Gastroesophageal sphincter (tissue), 4 donors: ENCODE measurements at regions not wholly inside any gene's neighbourhood (a gene's known extent, or its start where the extent isn't known, plus 50 kb on each side); places are given as distances from the start of the nearest gene placed in this dataset.

ENCODE experiments used
- ATAC-seq: fragments of 150-250 bp; one replicate; pipeline ENCODE4 v1.9.1; 2016; ENCODE audit warnings: mild to moderate bottlenecking, moderate library complexity
- H3K27ac ChIP-seq, 4 donors: fragments of 200-600 bp; sonication (generic) in 3 of 4; 1 replicate in 3 of 4; 2 replicates in 1 of 4; pipeline ENCODE4 v1.5.1; 2016 to 2019
- H3K27me3 ChIP-seq: fragments of 200-600 bp; sonication (generic); one replicate; pipeline ENCODE4 v1.5.1; 2019
- H3K36me3 ChIP-seq, 2 donors: fragments of 200-600 bp; sonication (generic); one replicate each; pipeline ENCODE4 v1.5.1; 2019; ENCODE audit warnings: control low read depth in 1 of 2
- H3K4me1 ChIP-seq, 3 donors: fragments of 200-600 bp; sonication (generic); 1 replicate in 2 of 3; 2 replicates in 1 of 3; pipeline ENCODE4 v1.5.1; 2016 to 2019; ENCODE audit warnings: control low read depth in 2 of 3
- H3K4me3 ChIP-seq, 2 donors: fragments of 200-600 bp; sonication (generic); one replicate each; pipeline ENCODE4 v1.5.1; 2019; ENCODE audit warnings: mild to moderate bottlenecking in 1 of 2, moderate library complexity in 1 of 2
- H3K9me3 ChIP-seq, 3 donors: fragments of 200-600 bp; sonication (generic); one replicate each; pipeline ENCODE4 v1.5.1; 2017 to 2019; ENCODE audit warnings: control low read depth in 2 of 3
- EP300 ChIP-seq: sonication (generic); formaldehyde crosslinking; IDR thresholded peaks from one replicate; pipeline ENCODE4 v1.6.1; 2017; ENCODE audit warnings: antibody characterized with exemption, mild to moderate bottlenecking
- POLR2A ChIP-seq, 2 donors: fragments of 450-650 bp; IDR thresholded peaks; one replicate each; pipeline ENCODE4 v1.6.1; 2017; ENCODE audit warnings: antibody characterized with exemption in 2 of 2, mild to moderate bottlenecking in 2 of 2, moderate library complexity in 1 of 2
- POLR2AphosphoS5 ChIP-seq: sonication (generic); formaldehyde crosslinking; IDR thresholded peaks from one replicate; pipeline ENCODE4 v1.6.1; 2017; ENCODE audit warnings: antibody characterized with exemption
- WGBS, 2 donors: methylation state at CpG; one replicate each; pipeline ENCODE4 v1.1.5; 2018; ENCODE audit warnings: low coverage in 1 of 2; 5-methylcytosine and 5-hydroxymethylcytosine counted together
- TF ChIP-seq, protein P1 (sequence below), 4 experiments: fragments of 200-600 bp in 2 of 4; fragments of 450-650 bp in 2 of 4; sonication (generic) in 1 of 4; IDR thresholded peaks; one replicate each; pipeline ENCODE4 v1.5.1; 2017 to 2019; ENCODE audit warnings: antibody characterized with exemption in 4 of 4, mild to moderate bottlenecking in 2 of 4, moderate library complexity in 2 of 4

DNA sequence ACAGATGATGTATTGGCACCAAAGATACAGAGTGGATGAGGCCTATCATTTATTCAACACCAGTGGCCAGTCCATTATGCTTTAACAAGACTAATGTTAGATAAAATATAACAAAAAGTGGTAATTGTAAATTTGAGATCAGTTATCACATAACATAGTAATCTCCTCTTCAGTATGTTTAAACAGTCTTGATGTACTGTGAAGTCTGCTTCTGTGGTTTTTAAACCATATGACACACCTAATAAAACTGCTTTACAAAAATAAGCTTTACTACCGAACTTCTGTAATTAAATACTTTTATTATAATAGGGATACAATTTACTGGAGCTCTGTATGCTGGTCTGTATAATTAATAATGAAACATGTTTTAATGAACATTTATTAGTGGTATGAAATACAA lies 2156.1 kb upstream of the CELF4 start:
- ATAC-seq, result no peak
- Histone ChIP-seq H3K9me3 (no peaks in the 10 kb centered on the region), H3K4me1 (no peaks in the 10 kb centered on the region), H3K27ac (no peak overlapping the region), H3K36me3 (no peaks in the 10 kb centered on the region), H3K4me3 (no peak overlapping the region), H3K27me3 (no peaks in the 10 kb centered on the region)
- TF ChIP-seq POLR2A (IDR thresholded peaks at IDR 0.05) (no peak), EP300 (no peak), POLR2AphosphoS5 (no peak)
- TF ChIP-seq, protein P1, sequence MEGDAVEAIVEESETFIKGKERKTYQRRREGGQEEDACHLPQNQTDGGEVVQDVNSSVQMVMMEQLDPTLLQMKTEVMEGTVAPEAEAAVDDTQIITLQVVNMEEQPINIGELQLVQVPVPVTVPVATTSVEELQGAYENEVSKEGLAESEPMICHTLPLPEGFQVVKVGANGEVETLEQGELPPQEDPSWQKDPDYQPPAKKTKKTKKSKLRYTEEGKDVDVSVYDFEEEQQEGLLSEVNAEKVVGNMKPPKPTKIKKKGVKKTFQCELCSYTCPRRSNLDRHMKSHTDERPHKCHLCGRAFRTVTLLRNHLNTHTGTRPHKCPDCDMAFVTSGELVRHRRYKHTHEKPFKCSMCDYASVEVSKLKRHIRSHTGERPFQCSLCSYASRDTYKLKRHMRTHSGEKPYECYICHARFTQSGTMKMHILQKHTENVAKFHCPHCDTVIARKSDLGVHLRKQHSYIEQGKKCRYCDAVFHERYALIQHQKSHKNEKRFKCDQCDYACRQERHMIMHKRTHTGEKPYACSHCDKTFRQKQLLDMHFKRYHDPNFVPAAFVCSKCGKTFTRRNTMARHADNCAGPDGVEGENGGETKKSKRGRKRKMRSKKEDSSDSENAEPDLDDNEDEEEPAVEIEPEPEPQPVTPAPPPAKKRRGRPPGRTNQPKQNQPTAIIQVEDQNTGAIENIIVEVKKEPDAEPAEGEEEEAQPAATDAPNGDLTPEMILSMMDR (IDR thresholded peaks at IDR 0.05), result no peak
- 67 to 72% methylated on average over 1 of the region's 1 CpG for WGBS, 2 donors

DNA sequence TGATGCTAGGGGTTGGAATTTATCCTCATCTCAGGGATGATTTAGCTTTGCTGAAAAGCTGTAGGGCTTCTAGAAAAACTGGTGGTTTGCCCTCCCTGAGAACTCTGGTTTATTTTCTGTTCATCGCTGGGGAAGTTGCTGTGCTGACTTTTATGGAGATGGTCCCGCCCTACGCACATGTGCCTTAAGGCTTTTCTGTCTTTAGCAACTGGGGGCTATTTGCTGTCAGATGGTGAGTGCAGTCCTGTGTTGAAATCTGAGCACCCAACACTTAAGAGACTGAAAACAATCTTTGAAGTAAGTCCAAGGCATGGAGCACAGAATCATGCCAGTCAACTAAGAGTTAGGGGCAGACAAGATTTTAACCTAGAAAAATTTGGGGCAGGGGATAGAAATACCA lies 2148.4 kb upstream of the CELF4 start:
- TF ChIP-seq, protein P1 (IDR thresholded peaks at IDR 0.05), result no peak
- TF ChIP-seq EP300 (no peak), POLR2A (IDR thresholded peaks at IDR 0.05) (no peak), POLR2AphosphoS5 (no peak)
- no peaks in the 10 kb centered on the region for H3K4me1 ChIP-seq
- no peaks in the 10 kb centered on the region for H3K9me3 ChIP-seq
- H3K4me3 ChIP-seq, result no peak overlapping the region
- no peak overlapping the region for H3K27ac ChIP-seq
- ATAC-seq, result no peak
- H3K27me3 ChIP-seq, result no peaks in the 10 kb centered on the region
- WGBS, 2 donors, result 96% methylated on average over 3 of the region's 3 CpGs; no CpG with 5 or more reads in 1 of the 2 donors
- no peaks in the 10 kb centered on the region for H3K36me3 ChIP-seq

DNA sequence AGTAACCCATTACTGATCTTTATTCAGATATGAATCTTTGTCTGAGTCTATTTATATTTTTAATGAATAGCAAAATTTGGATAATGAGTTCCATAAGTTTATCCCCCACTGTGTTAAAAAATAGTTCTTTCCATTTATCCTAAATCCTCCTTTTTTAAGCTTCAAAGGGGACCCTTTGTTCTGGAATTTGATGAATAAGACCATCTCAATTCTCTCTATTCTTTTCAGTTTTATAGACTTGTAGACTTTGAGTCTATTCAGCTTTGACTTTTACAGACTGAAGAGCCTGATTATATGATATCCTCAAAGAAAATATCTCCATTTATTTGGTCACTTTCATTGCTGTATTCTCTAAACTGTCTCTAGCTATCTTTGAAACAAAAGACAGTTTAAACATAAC lies 2146.1 kb upstream of the CELF4 start:
- no peak for ATAC-seq
- TF ChIP-seq EP300 (no peak), POLR2A (IDR thresholded peaks at IDR 0.05) (no peak), POLR2AphosphoS5 (no peak)

GRCh38 chr18:39705362-39705761 lies 2139.8 kb upstream of the CELF4 start:
- 98 to 100% methylated on average over 3 of the region's 3 CpGs for WGBS, 2 donors

More for the DNA sequence above, 2146.1 kb upstream of the CELF4 start:
- no peak overlapping the region for H3K4me3 ChIP-seq
- H3K27ac ChIP-seq, result no peak overlapping the region
- no peaks in the 10 kb centered on the region for H3K36me3 ChIP-seq
- no peaks in the 10 kb centered on the region for H3K27me3 ChIP-seq
- H3K4me1 ChIP-seq, result no peaks in the 10 kb centered on the region
- no peaks in the 10 kb centered on the region for H3K9me3 ChIP-seq

GRCh38 chr18:39702888-39703287 lies 2137.3 kb upstream of the CELF4 start:
- WGBS, 2 donors, result 65 to 85% methylated on average over 3 of the region's 3 CpGs
- H3K9me3 ChIP-seq, result no peaks in the 10 kb centered on the region
- TF ChIP-seq POLR2A (IDR thresholded peaks at IDR 0.05), result no peak
- TF ChIP-seq, protein P1 (IDR thresholded peaks at IDR 0.05), result no peak
- TF ChIP-seq EP300, result no peak
- H3K27me3 ChIP-seq, result no peaks in the 10 kb centered on the region
- H3K4me3 ChIP-seq, result no peak overlapping the region
- H3K27ac ChIP-seq, result no peak overlapping the region
- no peak for ATAC-seq
- H3K4me1 ChIP-seq, result no peaks in the 10 kb centered on the region
- no peaks in the 10 kb centered on the region for H3K36me3 ChIP-seq

More at GRCh38 chr18:39705362-39705761, 2139.8 kb upstream of the CELF4 start:
- Histone ChIP-seq H3K27me3 (no peaks in the 10 kb centered on the region), H3K36me3 (no peaks in the 10 kb centered on the region), H3K27ac (no peak overlapping the region), H3K4me3 (no peak overlapping the region), H3K4me1 (no peaks in the 10 kb centered on the region), H3K9me3 (no peaks in the 10 kb centered on the region)
- ATAC-seq, result no peak
- TF ChIP-seq POLR2A (IDR thresholded peaks at IDR 0.05) (no peak), POLR2AphosphoS5 (no peak), EP300 (no peak)
- TF ChIP-seq, protein P1 (IDR thresholded peaks at IDR 0.05), result no peak
